Upper lobe of right lung (tissue), 1 donor: ENCODE measurements at regions not wholly inside any gene's neighbourhood (a gene's known extent, or its start where the extent isn't known, plus 50 kb on each side); places are given as distances from the start of the nearest gene placed in this dataset.

Experiments used
- ATAC-seq: fragments of 200-7000 bp; cut with Tn5 transposase; one replicate; pipeline ENCODE4 v1.9.1; 2020; ENCODE audit warnings: mild to moderate bottlenecking, moderate library complexity
- DNase-seq: peaks from one replicate; pipeline ENCODE4 v3.0.0-alpha.2; 2020
- H3K27ac ChIP-seq: fragments of 200-600 bp; one replicate; pipeline ENCODE4 v1.8.0; 2022
- H3K27me3 ChIP-seq: fragments of 200-600 bp; one replicate; pipeline ENCODE4 v1.8.0; 2022; ENCODE audit warnings: mild to moderate bottlenecking
- H3K36me3 ChIP-seq: fragments of 200-600 bp; one replicate; pipeline ENCODE4 v1.8.0; 2022
- H3K4me1 ChIP-seq: fragments of 200-600 bp; one replicate; pipeline ENCODE4 v1.8.0; 2022
- H3K4me3 ChIP-seq: fragments of 200-600 bp; one replicate; pipeline ENCODE4 v1.8.0; 2022; ENCODE audit warnings: mild to moderate bottlenecking
- H3K9me3 ChIP-seq: fragments of 200-600 bp; one replicate; pipeline ENCODE4 v1.8.0; 2022
- intact Hi-C: fragments of 100-400 bp; cut with DNase I; formaldehyde crosslinking; loops from one replicate; pipeline ENCODE4 v1.11.0; 2022
- TF ChIP-seq, protein P1 (sequence below): fragments of 200-600 bp; IDR thresholded peaks from one replicate; pipeline ENCODE4 v1.8.0; 2022; ENCODE audit warnings: antibody characterized with exemption
- donor health status: DM: no; HTN: yes; CAD: no; lungs with severe emphysema.

GRCh38 chr18:60024345-60024744, 124.5 kb downstream of the PMAIP1 start:
- Histone ChIP-seq H3K36me3 (no peaks in the 10 kb centered on the region), H3K9me3 (no peaks in the 10 kb centered on the region), H3K27me3 (no peaks in the 10 kb centered on the region), H3K4me3 (no peak overlapping the region), H3K4me1 (no peaks in the 10 kb centered on the region), H3K27ac (no peak overlapping the region)
- TF ChIP-seq, protein P1, sequence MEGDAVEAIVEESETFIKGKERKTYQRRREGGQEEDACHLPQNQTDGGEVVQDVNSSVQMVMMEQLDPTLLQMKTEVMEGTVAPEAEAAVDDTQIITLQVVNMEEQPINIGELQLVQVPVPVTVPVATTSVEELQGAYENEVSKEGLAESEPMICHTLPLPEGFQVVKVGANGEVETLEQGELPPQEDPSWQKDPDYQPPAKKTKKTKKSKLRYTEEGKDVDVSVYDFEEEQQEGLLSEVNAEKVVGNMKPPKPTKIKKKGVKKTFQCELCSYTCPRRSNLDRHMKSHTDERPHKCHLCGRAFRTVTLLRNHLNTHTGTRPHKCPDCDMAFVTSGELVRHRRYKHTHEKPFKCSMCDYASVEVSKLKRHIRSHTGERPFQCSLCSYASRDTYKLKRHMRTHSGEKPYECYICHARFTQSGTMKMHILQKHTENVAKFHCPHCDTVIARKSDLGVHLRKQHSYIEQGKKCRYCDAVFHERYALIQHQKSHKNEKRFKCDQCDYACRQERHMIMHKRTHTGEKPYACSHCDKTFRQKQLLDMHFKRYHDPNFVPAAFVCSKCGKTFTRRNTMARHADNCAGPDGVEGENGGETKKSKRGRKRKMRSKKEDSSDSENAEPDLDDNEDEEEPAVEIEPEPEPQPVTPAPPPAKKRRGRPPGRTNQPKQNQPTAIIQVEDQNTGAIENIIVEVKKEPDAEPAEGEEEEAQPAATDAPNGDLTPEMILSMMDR = no peak
- no peak for DNase-seq
- no peak for ATAC-seq
- intact Hi-C loops = no loop called here

GRCh38 chr18:60022671-60023276, 123.0 kb downstream of the PMAIP1 start:
- Histone ChIP-seq H3K27me3 (no peaks in the 10 kb centered on the region), H3K9me3 (no peaks in the 10 kb centered on the region), H3K4me1 (no peaks in the 10 kb centered on the region), H3K36me3 (no peaks in the 10 kb centered on the region), H3K4me3 (no peak overlapping the region), H3K27ac (no peak overlapping the region)
- TF ChIP-seq, protein P1 = no peak
- DNase-seq = no peak
- peak; percentile 43 for ATAC-seq
- intact Hi-C loops = no loop called here

- DNase-seq (no peak), ATAC-seq (no peak)
- Histone ChIP-seq H3K36me3 (no peaks in the 10 kb centered on the region), H3K27ac (no peak overlapping the region), H3K4me1 (no peaks in the 10 kb centered on the region), H3K9me3 (no peaks in the 10 kb centered on the region), H3K4me3 (no peak overlapping the region), H3K27me3 (no peaks in the 10 kb centered on the region)
- intact Hi-C loops = no loop called here
- TF ChIP-seq, protein P1 = no peak
Observed at GRCh38 chr18:60021556-60021955, 121.8 kb downstream of the PMAIP1 start.

GRCh38 chr18:60020107-60020925, 120.5 kb downstream of the PMAIP1 start:
- no peak overlapping the region for H3K4me3 ChIP-seq
- no peak overlapping the region for H3K27ac ChIP-seq
- H3K36me3 ChIP-seq = no peaks in the 10 kb centered on the region
- ATAC-seq (no peak), DNase-seq (no peak)
- intact Hi-C loops = no loop called here
- H3K4me1 ChIP-seq = no peaks in the 10 kb centered on the region
- no peaks in the 10 kb centered on the region for H3K27me3 ChIP-seq
- TF ChIP-seq, protein P1 = no peak
- no peaks in the 10 kb centered on the region for H3K9me3 ChIP-seq

DNA sequence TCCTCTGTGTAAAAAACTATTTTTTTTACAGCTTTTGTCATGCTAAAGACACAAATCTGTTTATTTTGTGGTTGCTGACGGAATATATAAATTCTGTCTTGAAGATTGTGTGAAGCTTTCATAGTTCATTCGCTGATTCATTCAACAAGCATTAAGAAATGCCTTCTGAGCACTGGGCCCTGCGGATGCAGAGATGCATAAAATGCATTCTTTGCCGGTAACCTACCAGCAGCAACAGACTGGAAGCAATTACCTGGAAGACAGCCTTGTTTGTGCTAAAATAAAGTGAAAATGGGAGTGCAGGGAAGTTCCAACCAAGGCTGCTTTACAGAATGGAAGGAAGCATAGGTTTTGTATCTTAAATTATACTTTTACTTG, 119.7 kb downstream of the PMAIP1 start:
- DNase-seq (no peak), ATAC-seq (no peak)
- Histone ChIP-seq H3K9me3 (no peaks in the 10 kb centered on the region), H3K4me1 (no peaks in the 10 kb centered on the region), H3K4me3 (no peak overlapping the region), H3K36me3 (no peaks in the 10 kb centered on the region), H3K27ac (no peak overlapping the region), H3K27me3 (no peaks in the 10 kb centered on the region)
- TF ChIP-seq, protein P1 = no peak
- intact Hi-C loops = no loop called here
